GM06990 (cell line): ENCODE measurements at regions not wholly inside any gene's neighbourhood (a gene's known extent, or its start where the extent isn't known, plus 50 kb on each side); places are given as distances from the start of the nearest gene placed in this dataset.

Source experiments
- DNase-seq: peaks from one replicate; pipeline ENCODE4 v3.0.0-alpha.2; 2011; ENCODE audit not compliant: insufficient read length; ENCODE audit errors: extremely low read depth
- H3K27me3 ChIP-seq: replicated peaks from 2 replicates; pipeline ENCODE4 v1.6.0; 2011; ENCODE audit warnings: low read length; ENCODE audit not compliant: control insufficient read depth, insufficient read depth
- H3K36me3 ChIP-seq: 2 replicates; pipeline ENCODE4 v1.5.1; 2011; ENCODE audit warnings: low read length; ENCODE audit not compliant: control insufficient read depth, insufficient read depth
- H3K4me3 ChIP-seq: replicated peaks from 2 replicates; pipeline ENCODE4 v1.5.1; 2011; ENCODE audit warnings: low read depth, mild to moderate bottlenecking, control low read depth, low read length
- CTCF ChIP-seq: IDR thresholded peaks from 2 replicates; pipeline ENCODE4 v1.5.1; 2011; ENCODE audit warnings: low read length, control low read depth, mild to moderate bottlenecking, inconsistent platforms; ENCODE audit not compliant: insufficient read depth, poor library complexity, severe bottlenecking

GRCh38 chr11:44398266-44399030 is 88.5 kb upstream of the ALX4 start:
- no peak for DNase-seq
- Histone ChIP-seq H3K4me3 (no peak overlapping the region), H3K27me3 (no peaks in the 10 kb centered on the region), H3K36me3 (no peaks in the 10 kb centered on the region)
- no peak for TF ChIP-seq CTCF

GRCh38 chr11:44399968-44400367 is 90.0 kb upstream of the ALX4 start:
- no peak for DNase-seq
- H3K27me3 ChIP-seq, result no peaks in the 10 kb centered on the region
- H3K36me3 ChIP-seq, result no peaks in the 10 kb centered on the region
- no peak overlapping the region for H3K4me3 ChIP-seq
- TF ChIP-seq CTCF, result no peak

GRCh38 chr11:44400431-44400830 is 90.5 kb upstream of the ALX4 start:
- no peak for TF ChIP-seq CTCF
- Histone ChIP-seq H3K36me3 (no peaks in the 10 kb centered on the region), H3K27me3 (no peaks in the 10 kb centered on the region), H3K4me3 (no peak overlapping the region)
- no peak for DNase-seq

GRCh38 chr11:44402466-44403075 is 92.6 kb upstream of the ALX4 start:
- H3K36me3 ChIP-seq, result no peaks in the 10 kb centered on the region
- H3K27me3 ChIP-seq, result no peaks in the 10 kb centered on the region
- H3K4me3 ChIP-seq, result no peak overlapping the region
- DNase-seq, result no peak
- no peak for TF ChIP-seq CTCF

- H3K4me3 ChIP-seq, result no peak overlapping the region
Measured at GRCh38 chr11:44403176-44403575, 93.2 kb upstream of the ALX4 start.

More at GRCh38 chr11:44403176-44403575, 93.2 kb upstream of the ALX4 start:
- DNase-seq, result no peak
- no peak for TF ChIP-seq CTCF
- Histone ChIP-seq H3K36me3 (no peaks in the 10 kb centered on the region), H3K27me3 (no peaks in the 10 kb centered on the region)
